ENCODE measurements at regions not wholly inside any gene's neighbourhood (a gene's known extent, or its start where the extent isn't known, plus 50 kb on each side); places are given as distances from the start of the nearest gene placed in this dataset.

DNA sequence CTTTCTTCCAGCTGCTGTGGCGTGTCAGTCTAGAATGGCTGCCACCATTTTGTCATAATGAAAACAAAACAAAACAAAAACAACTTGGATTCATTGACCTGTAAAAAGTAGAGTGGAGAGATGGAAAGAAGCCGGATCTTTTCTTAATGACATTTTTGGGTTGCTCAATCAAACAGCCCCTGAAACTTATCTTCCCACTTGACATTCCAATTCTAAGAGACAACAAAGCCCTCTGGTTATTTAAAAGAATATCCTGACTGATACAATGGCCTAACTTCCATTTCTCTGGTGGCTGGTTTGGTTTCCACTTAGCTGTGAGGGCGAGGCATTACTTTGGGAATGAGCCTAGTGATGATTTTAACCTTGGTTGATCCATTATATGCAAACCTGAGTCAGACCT lies 123.7 kb downstream of the AQP4 start:
- Histone ChIP-seq H3K27ac (ENCODE audit: low read depth in 2 of 2, low read length in 2 of 2) (no peak overlapping the region), H3K9ac (ENCODE audit: low read length in 3 of 3) (no peak overlapping the region), H3K27me3 (ENCODE audit: control insufficient read depth, insufficient read depth, low read length) (no peaks in the 10 kb centered on the region), H3K4me1 (ENCODE audit: control insufficient read depth in 2 of 3, insufficient read depth in 2 of 3, low read depth in 1 of 3, low read length in 3 of 3) (peaks cover 0 to 9% (median 3%) of the 10 kb centered on the region in 3 donors), H3K36me3 (ENCODE audit: control insufficient read depth in 2 of 3, insufficient read depth in 3 of 3, low read length in 3 of 3) (no peaks in the 10 kb centered on the region), H3K9me3 (ENCODE audit: control insufficient read depth in 2 of 3, insufficient read depth in 1 of 3, low read length in 3 of 3) (no peaks in the 10 kb centered on the region), H3K4me3 (ENCODE audit: low read length in 3 of 3) (no peak overlapping the region)
- FAIRE-seq (no peak), DNase-seq (no peak)
- TF ChIP-seq, protein P1, sequence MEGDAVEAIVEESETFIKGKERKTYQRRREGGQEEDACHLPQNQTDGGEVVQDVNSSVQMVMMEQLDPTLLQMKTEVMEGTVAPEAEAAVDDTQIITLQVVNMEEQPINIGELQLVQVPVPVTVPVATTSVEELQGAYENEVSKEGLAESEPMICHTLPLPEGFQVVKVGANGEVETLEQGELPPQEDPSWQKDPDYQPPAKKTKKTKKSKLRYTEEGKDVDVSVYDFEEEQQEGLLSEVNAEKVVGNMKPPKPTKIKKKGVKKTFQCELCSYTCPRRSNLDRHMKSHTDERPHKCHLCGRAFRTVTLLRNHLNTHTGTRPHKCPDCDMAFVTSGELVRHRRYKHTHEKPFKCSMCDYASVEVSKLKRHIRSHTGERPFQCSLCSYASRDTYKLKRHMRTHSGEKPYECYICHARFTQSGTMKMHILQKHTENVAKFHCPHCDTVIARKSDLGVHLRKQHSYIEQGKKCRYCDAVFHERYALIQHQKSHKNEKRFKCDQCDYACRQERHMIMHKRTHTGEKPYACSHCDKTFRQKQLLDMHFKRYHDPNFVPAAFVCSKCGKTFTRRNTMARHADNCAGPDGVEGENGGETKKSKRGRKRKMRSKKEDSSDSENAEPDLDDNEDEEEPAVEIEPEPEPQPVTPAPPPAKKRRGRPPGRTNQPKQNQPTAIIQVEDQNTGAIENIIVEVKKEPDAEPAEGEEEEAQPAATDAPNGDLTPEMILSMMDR (IDR thresholded peaks at IDR 0.05; ENCODE audit: borderline replicate concordance, extremely low read depth, insufficient read depth): no peak
- intact Hi-C loops (cut with DNase I): no loop called here

DNA sequence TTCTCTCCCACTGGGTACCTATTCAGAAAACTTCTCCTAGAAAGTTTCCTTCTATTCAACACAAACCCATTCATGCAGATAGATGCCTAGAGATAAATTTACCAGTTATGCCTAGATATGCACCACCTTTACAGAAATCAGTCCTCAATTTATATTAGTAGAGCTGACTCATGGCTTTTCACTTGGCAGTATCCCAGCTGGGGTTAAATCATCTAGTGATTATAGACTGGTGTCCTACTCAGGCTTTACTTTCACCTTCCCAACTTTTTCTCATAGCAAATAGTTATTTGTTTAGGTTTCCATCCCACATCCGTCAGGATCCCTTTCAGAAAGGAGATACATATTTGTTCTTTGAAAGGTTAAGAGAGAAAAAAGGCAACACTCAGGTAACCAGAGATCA lies 124.5 kb downstream of the AQP4 start:
- Histone ChIP-seq H3K27me3 (ENCODE audit: control insufficient read depth, insufficient read depth, low read length) (no peaks in the 10 kb centered on the region), H3K4me1 (ENCODE audit: control insufficient read depth in 2 of 3, insufficient read depth in 2 of 3, low read depth in 1 of 3, low read length in 3 of 3) (peaks cover 0 to 4% (median 0%) of the 10 kb centered on the region in 3 donors), H3K9ac (ENCODE audit: low read length in 3 of 3) (no peak overlapping the region), H3K9me3 (ENCODE audit: control insufficient read depth in 2 of 3, insufficient read depth in 1 of 3, low read length in 3 of 3) (no peaks in the 10 kb centered on the region), H3K36me3 (ENCODE audit: control insufficient read depth in 2 of 3, insufficient read depth in 3 of 3, low read length in 3 of 3) (no peaks in the 10 kb centered on the region), H3K4me3 (ENCODE audit: low read length in 3 of 3) (no peak overlapping the region), H3K27ac (ENCODE audit: low read depth in 2 of 2, low read length in 2 of 2) (no peak overlapping the region)
- intact Hi-C loops (cut with DNase I): no loop called here
- FAIRE-seq: no peak
- TF ChIP-seq, protein P1 (IDR thresholded peaks at IDR 0.05; ENCODE audit: borderline replicate concordance, extremely low read depth, insufficient read depth): no peak
- no peak for DNase-seq

DNA sequence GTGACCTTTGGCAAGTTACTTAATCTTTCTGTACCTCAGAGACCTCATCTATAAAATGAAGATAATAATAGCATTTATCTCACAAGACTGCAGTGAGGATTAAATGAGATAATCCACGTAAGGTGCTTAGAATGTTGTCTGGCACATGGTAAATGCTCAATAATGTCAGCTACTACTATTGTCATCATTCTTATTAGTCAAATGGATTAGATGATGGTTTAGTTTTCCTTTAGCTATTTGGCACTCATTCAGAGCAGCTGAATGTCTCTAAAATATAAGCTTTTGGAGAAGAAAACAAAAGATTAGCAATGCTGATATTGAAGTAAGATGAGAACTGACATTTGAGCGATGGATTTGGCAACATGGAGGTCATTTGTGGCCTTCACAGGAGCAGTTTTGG lies 125.1 kb downstream of the AQP4 start:
- intact Hi-C loops (cut with DNase I): no loop called here
- TF ChIP-seq, protein P1 (IDR thresholded peaks at IDR 0.05; ENCODE audit: borderline replicate concordance, extremely low read depth, insufficient read depth): no peak
- H3K27me3 ChIP-seq (ENCODE audit: control insufficient read depth, insufficient read depth, low read length): no peaks in the 10 kb centered on the region
- H3K4me1 ChIP-seq (ENCODE audit: control insufficient read depth in 2 of 3, insufficient read depth in 2 of 3, low read depth in 1 of 3, low read length in 3 of 3): no peaks in the 10 kb centered on the region
- no peak overlapping the region for H3K4me3 ChIP-seq (ENCODE audit: low read length in 3 of 3)
- H3K27ac ChIP-seq (ENCODE audit: low read depth in 2 of 2, low read length in 2 of 2): no peak overlapping the region
- no peaks in the 10 kb centered on the region for H3K9me3 ChIP-seq (ENCODE audit: control insufficient read depth in 2 of 3, insufficient read depth in 1 of 3, low read length in 3 of 3)
- FAIRE-seq (no peak), DNase-seq (no peak)
- H3K9ac ChIP-seq (ENCODE audit: low read length in 3 of 3): no peak overlapping the region
- H3K36me3 ChIP-seq (ENCODE audit: control insufficient read depth in 2 of 3, insufficient read depth in 3 of 3, low read length in 3 of 3): no peaks in the 10 kb centered on the region

DNA sequence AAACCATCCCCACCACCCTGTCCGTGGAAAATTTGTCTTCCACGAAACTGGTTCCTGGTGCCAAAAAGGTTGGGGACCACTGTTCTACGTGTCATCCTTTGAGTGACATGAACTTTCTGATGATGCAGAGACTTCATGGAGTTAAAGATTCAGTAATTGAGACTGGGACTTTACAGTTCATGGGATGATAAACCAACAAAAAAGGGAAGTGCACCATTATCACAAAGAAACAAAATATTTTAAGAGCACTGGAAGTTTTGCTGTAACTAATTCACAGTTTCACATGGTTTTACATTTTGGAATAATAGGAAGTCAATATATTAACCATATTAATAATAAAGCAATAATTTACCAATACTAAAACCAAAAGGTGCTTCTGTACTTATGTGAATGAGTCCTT lies 126.8 kb downstream of the AQP4 start:
- FAIRE-seq: no peak
- no peak overlapping the region for H3K27ac ChIP-seq (ENCODE audit: low read depth in 2 of 2, low read length in 2 of 2)
- TF ChIP-seq, protein P1 (IDR thresholded peaks at IDR 0.05; ENCODE audit: borderline replicate concordance, extremely low read depth, insufficient read depth): no peak
- H3K27me3 ChIP-seq (ENCODE audit: control insufficient read depth, insufficient read depth, low read length): no peaks in the 10 kb centered on the region
- H3K4me1 ChIP-seq (ENCODE audit: control insufficient read depth in 2 of 3, insufficient read depth in 2 of 3, low read depth in 1 of 3, low read length in 3 of 3): no peaks in the 10 kb centered on the region
- no peak overlapping the region for H3K4me3 ChIP-seq (ENCODE audit: low read length in 3 of 3)
- no peaks in the 10 kb centered on the region for H3K9me3 ChIP-seq (ENCODE audit: control insufficient read depth in 2 of 3, insufficient read depth in 1 of 3, low read length in 3 of 3)
- no peak overlapping the region for H3K9ac ChIP-seq (ENCODE audit: low read length in 3 of 3)
- H3K36me3 ChIP-seq (ENCODE audit: control insufficient read depth in 2 of 3, insufficient read depth in 3 of 3, low read length in 3 of 3): no peaks in the 10 kb centered on the region
- DNase-seq: no peak
- intact Hi-C loops (cut with DNase I): no loop called here

Measured in kidney (tissue), 13 donors.